Breast epithelium (tissue), 4 donors: ENCODE measurements at regions not wholly inside any gene's neighbourhood (a gene's known extent, or its start where the extent isn't known, plus 50 kb on each side); places are given as distances from the start of the nearest gene placed in this dataset.
"Not testable (repeated sequence)": the region's sequence is repeated elsewhere in the genome, so short reads cannot be mapped to it uniquely, and the experiment has no call there.

ENCODE experiments used
- DNase-seq, 2 donors: peaks; one replicate each; pipeline ENCODE4 v3.0.0-alpha.2; 2019; ENCODE audit warnings: low spot score in 2 of 2
- H3K27ac ChIP-seq, 2 donors: fragments of 200-600 bp; sonication (generic) in 1 of 2; one replicate each; pipeline ENCODE4 v1.5.1; 2016 to 2019; ENCODE audit warnings: mild to moderate bottlenecking in 1 of 2
- H3K27me3 ChIP-seq, 2 donors: fragments of 200-600 bp; sonication (generic) in 1 of 2; one replicate each; pipeline versions ENCODE4 v1.5.1 to v1.6.0; 2017 to 2019; ENCODE audit warnings: control low read depth in 1 of 2, mild to moderate bottlenecking in 1 of 2
- H3K36me3 ChIP-seq: fragments of 200-600 bp; one replicate; pipeline ENCODE4 v1.5.1; 2019
- H3K4me1 ChIP-seq, 2 donors: fragments of 200-600 bp; sonication (generic); one replicate each; pipeline ENCODE4 v1.5.1; 2016 to 2019; ENCODE audit warnings: control low read depth in 1 of 2
- H3K4me3 ChIP-seq, 3 donors: fragments of 200-600 bp; sonication (generic); 1 replicate in 2 of 3; 2 replicates in 1 of 3; pipeline ENCODE4 v1.5.1; 2016 to 2019; ENCODE audit warnings: mild to moderate bottlenecking in 3 of 3, moderate library complexity in 2 of 3
- H3K9me3 ChIP-seq, 2 donors: fragments of 200-600 bp; sonication (generic) in 1 of 2; one replicate each; pipeline ENCODE4 v1.5.1; 2016 to 2019; ENCODE audit warnings: control low read depth in 1 of 2
- CTCF ChIP-seq, 3 donors: fragments of 450-650 bp; IDR thresholded peaks; one replicate each; pipeline ENCODE4 v1.5.1; 2016 to 2017; ENCODE audit warnings: antibody characterized with exemption in 3 of 3, mild to moderate bottlenecking in 3 of 3, moderate library complexity in 3 of 3
- POLR2A ChIP-seq: fragments of 450-650 bp; IDR thresholded peaks from one replicate; pipeline ENCODE4 v1.6.1; 2016; ENCODE audit warnings: antibody characterized with exemption, mild to moderate bottlenecking, moderate library complexity
- POLR2AphosphoS5 ChIP-seq, 3 donors: sonication (generic); formaldehyde crosslinking; IDR thresholded peaks; one replicate each; pipeline ENCODE4 v1.6.1; 2017; ENCODE audit warnings: antibody characterized with exemption in 3 of 3
- intact Hi-C: fragments of 100-400 bp; cut with DNase I; formaldehyde crosslinking; loops from one replicate; pipeline ENCODE4 v1.15.1; 2023; ENCODE audit warnings: low total_unique reads

GRCh38 chr6:120274547-120274946 is 925.0 kb upstream of the MAN1A1 start:
- intact Hi-C loops, result no loop called here
- no peaks in the 10 kb centered on the region for H3K27me3 ChIP-seq
- H3K9me3 ChIP-seq, result no peaks in the 10 kb centered on the region
- H3K4me1 ChIP-seq, result no peaks in the 10 kb centered on the region
- no peak overlapping the region for H3K4me3 ChIP-seq
- no peak overlapping the region for H3K27ac ChIP-seq
- TF ChIP-seq CTCF (IDR thresholded peaks at IDR 0.05) (no peak), POLR2A (no peak), POLR2AphosphoS5 (IDR thresholded peaks at IDR 0.05) (no peak)
- DNase-seq, result no peak
- no peaks in the 10 kb centered on the region for H3K36me3 ChIP-seq

GRCh38 chr6:120273411-120273810 is 923.9 kb upstream of the MAN1A1 start:
- intact Hi-C loops, result no loop called here
- H3K36me3 ChIP-seq, result no peaks in the 10 kb centered on the region
- H3K27me3 ChIP-seq, result no peaks in the 10 kb centered on the region
- no peak for DNase-seq
- no peak overlapping the region for H3K4me3 ChIP-seq
- no peaks in the 10 kb centered on the region for H3K4me1 ChIP-seq
- no peaks in the 10 kb centered on the region for H3K9me3 ChIP-seq
- H3K27ac ChIP-seq, result no peak overlapping the region
- no peak for TF ChIP-seq POLR2A
- TF ChIP-seq POLR2AphosphoS5 (IDR thresholded peaks at IDR 0.05), result no peak
- no peak for TF ChIP-seq CTCF (IDR thresholded peaks at IDR 0.05)

GRCh38 chr6:120272038-120272437 is 922.5 kb upstream of the MAN1A1 start:
- Histone ChIP-seq H3K27me3 (no peaks in the 10 kb centered on the region), H3K36me3 (no peaks in the 10 kb centered on the region), H3K4me1 (no peaks in the 10 kb centered on the region), H3K9me3 (no peaks in the 10 kb centered on the region), H3K27ac (no peak overlapping the region), H3K4me3 (no peak overlapping the region)
- no peak for DNase-seq
- no peak for TF ChIP-seq POLR2A
- no peak for TF ChIP-seq CTCF (IDR thresholded peaks at IDR 0.05)
- TF ChIP-seq POLR2AphosphoS5 (IDR thresholded peaks at IDR 0.05), result no peak
- intact Hi-C loops, result no loop called here

- H3K36me3 ChIP-seq, H3K4me1 ChIP-seq, intact Hi-C loops, H3K9me3 ChIP-seq, DNase-seq, H3K27ac ChIP-seq, H3K27me3 ChIP-seq, H3K4me3 ChIP-seq: not testable (repeated sequence)
These were observed 918.7 kb upstream of the MAN1A1 start for GRCh38 chr6:120268256-120268655.

- Histone ChIP-seq H3K4me1 (no peaks in the 10 kb centered on the region), H3K27me3 (no peaks in the 10 kb centered on the region), H3K27ac (no peak overlapping the region), H3K36me3 (no peaks in the 10 kb centered on the region), H3K4me3 (no peak overlapping the region), H3K9me3 (no peaks in the 10 kb centered on the region)
- TF ChIP-seq CTCF (IDR thresholded peaks at IDR 0.05) (no peak), POLR2AphosphoS5 (IDR thresholded peaks at IDR 0.05) (no peak), POLR2A (no peak)
- DNase-seq, result no peak
- intact Hi-C loops, result no loop called here
These were observed 912.8 kb upstream of the MAN1A1 start for GRCh38 chr6:120262354-120262753.

GRCh38 chr6:120260636-120261035 is 911.1 kb upstream of the MAN1A1 start:
- no peaks in the 10 kb centered on the region for H3K36me3 ChIP-seq
- no peak overlapping the region for H3K4me3 ChIP-seq
- no peak for TF ChIP-seq CTCF (IDR thresholded peaks at IDR 0.05)
- no peak for TF ChIP-seq POLR2AphosphoS5 (IDR thresholded peaks at IDR 0.05)
- no peak for TF ChIP-seq POLR2A
- H3K4me1 ChIP-seq, result no peaks in the 10 kb centered on the region
- intact Hi-C loops, result no loop called here
- H3K9me3 ChIP-seq, result no peaks in the 10 kb centered on the region
- DNase-seq, result no peak
- H3K27ac ChIP-seq, result no peak overlapping the region
- no peaks in the 10 kb centered on the region for H3K27me3 ChIP-seq
